ENCODE measurements at regions not wholly inside any gene's neighbourhood (a gene's known extent, or its start where the extent isn't known, plus 50 kb on each side); places are given as distances from the start of the nearest gene placed in this dataset.
"Not testable (repeated sequence)": the region's sequence is repeated elsewhere in the genome, so short reads cannot be mapped to it uniquely, and the experiment has no call there.

DNA sequence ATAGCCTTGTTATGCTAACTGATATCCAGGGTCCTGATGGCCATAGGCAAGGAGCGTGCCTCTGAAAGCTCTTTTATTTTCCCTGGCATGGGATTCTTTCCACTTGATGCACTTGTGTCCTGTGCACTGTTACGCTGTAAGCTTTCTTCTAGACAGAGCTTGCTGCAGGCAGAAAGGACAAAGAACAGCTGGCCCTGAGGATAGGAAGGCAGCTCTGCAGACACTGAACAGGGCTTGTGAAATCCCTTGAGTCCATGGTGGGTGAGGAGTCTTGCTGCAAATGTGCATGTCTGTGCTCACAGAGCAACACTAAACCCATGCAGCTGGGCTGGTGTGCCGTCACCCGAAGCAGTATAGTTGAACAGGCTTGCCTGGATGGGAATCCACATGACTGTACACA is 126.6 kb downstream of the AKAP11 start:
- no peak for DNase-seq

DNA sequence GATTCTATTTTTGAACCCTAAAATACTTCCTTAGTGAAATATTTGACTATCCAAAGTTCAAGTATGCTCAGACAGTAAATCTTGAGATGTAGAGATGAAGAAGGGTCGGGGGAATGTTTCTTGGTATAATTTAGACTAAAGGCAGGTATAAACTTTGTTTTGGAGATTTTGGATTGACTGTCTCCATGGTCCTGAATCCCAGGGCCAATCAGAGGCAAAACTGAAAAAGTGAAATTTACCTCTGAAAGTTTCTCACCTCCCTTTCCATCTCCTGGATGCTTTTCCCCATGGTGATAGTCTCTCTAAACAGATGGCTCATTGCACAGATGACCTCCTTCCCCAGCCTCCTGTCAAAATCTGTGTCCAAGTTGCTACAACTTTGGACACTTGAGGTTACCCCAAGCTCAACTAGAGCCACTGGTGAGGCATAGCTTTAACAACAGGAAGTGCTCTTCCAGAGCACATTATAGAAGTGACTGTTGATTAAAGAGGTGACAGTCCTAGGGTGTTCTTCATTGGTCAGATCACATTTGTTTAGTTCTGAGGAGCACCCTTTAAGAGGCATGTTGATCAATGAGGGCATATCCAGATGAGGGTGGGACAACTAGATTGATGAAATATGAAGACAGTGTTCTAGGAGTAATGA is 128.4 kb downstream of the AKAP11 start:
- DNase-seq: no peak

DNA sequence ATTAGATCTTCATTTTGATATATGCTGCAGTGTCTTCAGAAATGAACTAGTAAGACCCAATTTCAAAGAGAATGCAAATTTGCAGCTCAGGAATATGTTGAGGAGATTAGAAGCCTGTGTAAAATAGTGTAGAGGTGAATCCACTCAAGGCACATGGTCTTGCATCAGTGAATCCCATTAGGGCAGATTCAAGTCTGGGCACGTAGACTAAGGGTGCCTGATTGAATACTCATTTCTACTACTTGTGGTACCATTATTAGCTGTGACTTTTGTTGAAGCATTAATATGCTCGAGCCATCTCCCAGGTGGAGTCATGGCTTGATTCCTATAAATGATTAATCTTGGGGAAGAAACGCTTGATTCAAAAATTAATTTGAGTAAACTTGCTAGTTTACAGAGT is 129.4 kb downstream of the AKAP11 start:
- no peak for DNase-seq

DNA sequence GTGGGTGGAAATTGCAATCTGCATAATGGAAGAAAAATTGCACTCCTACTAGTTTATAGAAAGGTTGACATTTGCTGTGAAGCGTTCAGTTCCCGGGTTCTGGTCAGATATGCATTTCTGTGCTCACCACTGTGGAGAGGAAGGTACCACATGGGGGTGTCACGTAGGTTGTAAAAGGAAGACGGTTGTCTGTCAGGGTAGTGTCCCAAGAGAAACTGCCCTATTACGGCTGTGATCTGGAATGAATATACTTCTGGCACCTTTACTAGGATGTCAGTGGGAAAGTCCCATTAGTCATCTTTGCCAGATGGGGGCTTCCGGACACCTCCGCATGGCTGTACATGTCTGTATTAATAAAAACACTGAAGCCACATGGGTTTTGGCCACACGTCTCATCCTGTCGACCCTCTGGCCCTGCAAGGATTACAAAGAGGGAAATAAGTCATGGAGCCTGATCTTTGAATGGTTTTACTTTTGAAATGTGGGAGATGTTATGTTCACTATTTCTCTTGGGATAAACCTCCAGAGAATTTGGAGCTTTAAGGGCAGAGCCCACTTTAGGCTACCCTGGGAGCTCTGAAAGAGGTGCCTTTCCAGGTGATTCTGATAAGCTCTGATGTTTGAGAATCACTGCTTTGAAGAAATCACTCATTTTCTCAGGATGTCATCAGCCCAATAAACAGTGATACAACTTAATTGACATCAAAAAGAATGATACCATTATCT is 133.9 kb downstream of the AKAP11 start:
- DNase-seq: no peak

DNA sequence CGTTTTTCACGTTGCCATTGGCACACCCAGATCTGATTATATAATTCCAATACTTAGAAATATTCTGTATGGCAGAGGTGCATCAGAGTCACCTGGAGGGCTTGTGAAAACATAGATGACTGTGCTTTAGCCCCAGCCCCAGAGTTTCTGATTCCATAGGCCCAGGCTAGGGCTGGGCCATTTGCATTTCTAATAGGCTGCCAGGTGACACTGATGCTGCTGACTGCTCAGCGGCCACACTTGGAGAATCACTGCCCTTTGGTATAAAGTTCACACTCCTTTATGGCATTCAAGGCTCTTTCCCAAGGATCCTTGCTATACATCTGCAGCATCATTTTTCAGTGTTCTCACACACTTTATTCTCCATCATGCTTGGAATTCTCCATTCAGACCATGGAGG is 137.1 kb downstream of the AKAP11 start:
- DNase-seq: no peak

DNA sequence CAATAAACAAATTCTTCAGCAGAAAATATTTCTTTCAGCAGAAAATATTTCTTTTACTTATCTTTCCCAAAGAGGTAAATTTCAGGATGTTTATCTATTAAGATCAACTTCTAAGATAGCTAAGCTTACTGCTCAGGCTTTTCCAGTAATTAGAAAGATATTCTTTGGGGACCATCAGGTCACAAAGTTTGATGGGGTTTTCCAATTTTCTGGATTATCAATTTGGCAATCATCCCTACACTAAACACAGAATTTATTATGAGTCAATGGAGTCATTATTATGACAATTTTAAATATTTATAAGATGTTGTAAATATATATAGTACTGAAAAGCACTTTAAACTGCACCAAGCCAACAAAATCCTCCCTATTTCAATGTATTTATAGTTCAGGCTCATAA is 137.6 kb downstream of the AKAP11 start:
- DNase-seq: no peak

DNA sequence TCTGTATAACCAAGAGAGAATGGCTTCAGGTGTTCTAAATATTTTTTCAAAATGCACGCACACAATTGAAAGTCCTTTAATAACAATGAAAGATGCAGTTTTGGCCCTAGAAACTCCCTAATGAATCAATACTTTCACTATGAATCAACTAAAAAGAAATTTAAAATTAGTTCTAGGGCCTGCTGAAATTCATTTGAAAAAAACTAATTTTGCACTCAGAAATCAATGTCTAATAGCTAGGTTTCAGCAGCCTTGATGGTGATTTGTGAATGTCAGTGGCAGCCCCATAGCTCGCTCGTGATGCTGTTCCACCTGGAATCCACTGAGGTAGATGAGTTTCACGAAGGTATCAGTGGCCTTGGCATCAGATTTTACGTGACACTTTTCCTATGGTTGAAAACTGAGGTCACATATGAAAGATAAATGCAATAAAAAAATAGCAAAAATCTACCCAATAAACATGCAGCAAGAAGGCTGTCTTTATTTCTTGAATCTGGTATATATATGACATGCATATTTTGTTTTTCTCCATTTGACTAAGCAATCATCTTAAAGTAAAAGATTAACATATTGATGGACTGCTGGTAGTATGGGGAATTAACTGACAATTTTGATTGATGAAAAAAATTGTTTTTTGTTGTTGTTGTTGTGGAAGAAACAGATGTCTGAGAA is 141.0 kb downstream of the AKAP11 start:
- DNase-seq: no peak

DNA sequence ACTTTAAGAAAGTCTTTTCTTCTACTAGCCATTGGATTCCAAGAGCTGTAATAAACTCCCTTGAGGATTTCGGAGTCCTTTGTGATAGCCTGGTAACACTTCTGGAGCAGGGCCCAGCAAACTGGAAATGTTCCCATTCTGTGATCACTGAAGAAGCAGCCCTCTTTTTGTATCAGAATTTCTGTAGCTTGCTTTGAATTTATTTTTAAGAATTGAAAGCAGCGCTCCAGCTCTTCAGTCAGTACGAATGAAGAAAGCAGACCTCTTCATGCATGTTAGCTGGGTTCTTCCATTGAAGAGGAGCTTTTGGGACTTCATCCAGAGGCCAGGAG is 141.5 kb downstream of the AKAP11 start:
- peak in 1 of 14 donors; percentile 0 for DNase-seq

DNA sequence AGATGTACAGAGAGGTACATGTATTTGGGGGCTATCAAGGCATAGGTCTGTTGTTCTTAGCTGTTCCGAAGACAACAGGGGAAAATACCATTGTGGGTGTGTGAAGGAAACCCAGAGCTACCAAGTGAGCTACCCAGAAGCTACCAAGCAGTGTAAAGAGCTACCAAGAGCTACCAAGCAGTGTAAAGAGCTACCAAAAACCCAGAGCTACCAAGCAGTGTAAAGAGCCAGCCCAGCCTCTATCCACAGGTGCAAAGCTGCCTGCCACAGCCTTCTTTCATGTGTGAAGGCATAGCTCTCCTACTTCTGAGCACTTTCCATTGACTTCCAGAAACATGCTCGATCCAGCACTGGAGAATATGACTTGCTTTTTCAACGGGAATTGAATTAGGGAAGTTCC is 145.7 kb downstream of the AKAP11 start:
- DNase-seq: no peak

DNA sequence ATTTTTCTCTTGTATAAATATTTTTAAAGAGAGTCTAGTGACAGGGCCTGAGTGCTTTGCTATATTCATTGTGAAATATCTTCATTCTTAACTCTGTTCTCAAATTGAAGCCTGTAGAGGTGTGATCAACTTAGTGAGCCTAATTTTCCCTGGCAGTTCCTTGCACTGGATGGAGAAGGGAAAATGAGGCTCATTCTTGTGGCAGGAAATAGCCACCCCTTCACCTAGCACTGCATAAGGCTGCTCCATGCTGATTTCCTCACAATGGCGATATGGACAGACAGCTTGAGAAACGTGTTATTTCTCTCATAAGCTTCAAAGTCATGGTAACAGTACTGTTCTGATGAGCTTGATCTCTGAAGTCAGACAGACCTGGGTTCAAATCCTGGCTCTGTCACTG is 146.2 kb downstream of the AKAP11 start:
- no peak for DNase-seq

DNA sequence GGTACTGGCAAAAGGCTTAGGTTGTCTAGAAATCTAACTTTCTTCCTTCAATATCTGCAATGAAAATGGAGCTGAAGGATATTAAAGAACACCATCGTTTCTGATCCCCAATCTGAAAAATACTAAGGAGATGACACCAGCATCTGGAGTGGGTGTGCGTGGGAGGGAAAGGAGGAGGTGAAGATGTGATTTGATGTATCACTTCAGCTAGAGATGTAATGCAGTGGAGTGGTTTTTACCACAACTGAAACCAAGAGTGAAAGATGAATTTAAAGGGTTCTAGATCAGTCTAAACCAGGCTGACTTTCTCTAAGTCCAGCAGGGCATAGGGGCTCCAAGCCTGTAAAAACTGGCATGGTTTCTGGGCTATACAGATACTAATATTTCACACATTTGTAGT is 148.4 kb downstream of the AKAP11 start:
- no peak for DNase-seq

DNA sequence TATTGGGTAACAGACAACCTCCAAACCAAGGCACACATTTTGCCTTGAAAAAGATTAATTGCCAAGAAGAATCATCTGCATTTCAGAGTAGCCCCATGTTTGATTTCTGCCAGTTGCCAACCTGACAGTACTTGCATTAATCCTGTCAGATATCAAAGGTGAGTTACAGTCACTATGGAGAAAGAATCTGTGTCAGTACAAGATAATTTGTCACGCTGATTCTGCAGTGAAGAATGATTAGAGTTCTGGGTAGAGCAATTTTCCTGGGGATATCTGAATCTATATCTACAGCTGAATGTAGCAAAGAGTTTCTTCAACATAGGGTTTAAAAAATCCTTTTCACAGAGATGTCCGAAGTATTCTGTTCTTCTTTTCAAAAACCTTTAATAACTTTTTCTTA is 150.7 kb downstream of the AKAP11 start:
- DNase-seq: no peak

DNA sequence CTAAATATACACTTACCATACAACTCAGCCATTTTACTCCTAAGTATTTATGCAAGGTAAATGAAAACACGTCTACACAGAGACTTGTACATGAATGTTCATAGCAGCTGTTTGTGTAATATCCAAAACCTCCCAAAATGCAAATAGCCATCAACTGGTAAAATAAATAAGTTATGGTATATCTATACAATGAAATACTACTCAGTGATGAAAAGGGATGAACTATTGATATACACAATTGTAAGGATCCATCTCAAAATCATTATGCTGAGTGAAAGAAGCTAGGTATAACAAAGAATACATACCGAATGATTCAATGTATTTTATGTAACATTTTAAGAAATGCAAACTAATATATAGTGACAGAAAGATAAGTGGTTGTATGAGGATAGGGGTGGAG is 149.8 kb upstream of the TNFSF11 start:
- DNase-seq: no peak

DNA sequence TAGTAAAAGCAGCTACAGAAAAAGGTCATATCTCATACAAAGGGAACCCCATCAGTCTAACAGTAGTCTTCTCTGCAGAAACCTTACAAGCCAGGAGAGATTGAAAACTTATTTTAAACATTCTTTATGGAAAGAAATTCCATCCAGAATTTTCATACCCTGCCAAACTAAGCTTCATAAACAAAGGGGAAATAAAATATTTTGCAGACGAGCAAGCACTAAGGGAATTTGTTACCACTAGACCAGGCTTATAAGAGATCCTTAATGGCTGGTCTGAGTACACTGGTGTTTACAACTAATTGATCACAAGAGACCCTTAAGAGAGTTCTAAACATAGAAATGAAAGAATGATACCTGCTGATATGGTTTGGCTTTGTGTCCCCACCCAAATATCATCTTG is 128.6 kb upstream of the TNFSF11 start:
- DNase-seq: no peak

DNA sequence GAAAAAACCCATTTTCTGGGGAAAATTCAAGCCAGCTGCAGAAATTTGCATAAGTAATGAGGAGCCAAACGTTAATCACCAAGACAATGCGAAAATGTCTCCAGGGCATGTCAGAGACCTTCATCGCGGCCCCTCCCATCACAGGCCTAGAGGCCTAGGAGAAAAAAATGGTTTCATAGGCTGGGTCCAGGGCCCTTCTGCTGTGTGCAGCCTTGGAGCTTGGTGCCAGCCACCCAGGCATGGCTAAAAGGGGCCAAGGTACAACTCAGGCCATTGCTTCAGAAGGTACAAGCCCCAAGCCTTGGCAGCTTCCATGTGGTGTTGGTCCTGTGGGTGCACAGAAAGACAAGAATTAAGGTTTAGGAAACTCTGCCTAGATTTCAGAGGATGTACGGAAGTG is 127.4 kb upstream of the TNFSF11 start:
- not testable (repeated sequence) for DNase-seq

DNA sequence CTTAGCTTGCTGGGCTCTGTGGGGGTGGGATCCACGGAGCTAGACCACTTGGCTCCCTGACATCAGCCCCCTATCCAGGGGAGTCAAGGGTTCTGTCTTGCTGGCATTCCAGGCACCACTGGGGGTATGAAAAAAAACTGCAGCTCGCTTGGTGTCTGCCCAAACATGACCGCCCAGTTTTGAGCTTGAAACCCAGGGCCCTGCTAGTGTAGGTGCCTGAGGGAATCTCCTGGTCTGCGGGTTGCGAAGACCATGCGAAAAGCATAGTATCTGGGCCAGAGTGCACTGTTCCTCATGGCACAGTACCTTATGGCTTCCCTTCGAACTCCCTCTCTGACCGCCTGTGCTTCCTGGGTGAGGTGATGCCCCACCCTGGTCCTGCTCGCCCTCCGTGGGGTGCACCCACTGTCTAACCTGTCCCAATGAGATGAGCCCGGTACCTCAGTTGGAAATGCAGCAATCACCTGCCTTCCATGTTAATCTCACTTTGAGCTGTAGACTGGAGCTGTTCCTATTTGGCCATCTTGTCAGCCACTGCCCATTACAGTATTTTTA is 120.8 kb upstream of the TNFSF11 start:
- DNase-seq: no peak

DNA sequence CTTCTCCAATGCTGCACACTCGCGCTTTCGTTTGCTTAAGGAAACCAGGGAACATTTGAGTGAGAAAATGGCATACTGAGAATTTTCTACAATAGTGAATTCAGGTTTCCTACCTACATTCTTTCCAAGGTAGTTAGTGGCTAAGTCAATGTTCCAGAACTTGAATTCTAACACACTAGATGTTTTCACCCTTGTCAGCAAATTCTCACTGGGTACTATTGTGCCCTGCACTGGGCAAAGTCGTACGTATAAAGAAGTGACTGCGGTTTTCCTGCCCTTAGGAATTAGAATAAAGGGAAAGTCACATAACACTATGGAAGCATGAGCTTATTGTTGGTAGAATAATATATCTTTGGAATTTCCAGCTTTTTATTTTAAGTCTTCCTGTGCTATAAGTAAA is 119.2 kb upstream of the TNFSF11 start:
- DNase-seq: no peak

DNA sequence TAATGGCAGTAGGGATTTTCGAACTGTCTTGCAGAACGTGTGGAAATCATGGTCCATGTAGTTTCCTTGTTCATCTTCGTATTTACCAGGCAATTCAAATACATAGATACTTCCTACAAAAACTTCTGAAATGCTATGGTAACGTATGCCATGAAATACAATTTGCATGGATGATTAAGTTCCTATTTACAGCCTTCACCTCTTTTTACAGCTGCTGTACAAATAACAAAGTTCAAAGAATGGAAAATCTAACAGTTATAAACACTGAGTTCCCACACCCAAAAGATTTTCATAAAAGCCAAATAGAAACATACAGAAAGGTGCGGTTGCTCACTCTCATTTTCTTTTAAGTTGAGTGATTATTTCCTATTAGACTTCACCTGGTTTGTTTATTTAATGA is 115.8 kb upstream of the TNFSF11 start:
- no peak for DNase-seq

DNA sequence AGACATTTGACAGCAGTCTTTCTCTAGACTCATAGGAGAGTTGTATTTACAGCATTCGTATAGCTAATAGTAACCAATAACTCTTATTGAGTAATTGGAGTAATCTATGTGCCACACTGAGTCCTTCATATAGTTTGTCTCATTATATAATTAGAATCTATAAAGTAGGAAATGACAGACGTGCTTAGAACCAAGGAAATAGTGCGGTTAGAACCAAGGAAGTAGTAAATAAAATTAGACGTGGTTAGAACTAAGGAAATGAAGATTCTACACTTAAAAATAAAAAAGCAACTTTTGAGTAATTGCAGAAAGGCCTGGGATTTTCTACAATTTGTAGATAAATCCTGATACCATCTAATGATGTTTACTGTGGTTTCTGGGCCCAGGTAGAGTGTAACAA is 107.8 kb upstream of the TNFSF11 start:
- DNase-seq: no peak

DNA sequence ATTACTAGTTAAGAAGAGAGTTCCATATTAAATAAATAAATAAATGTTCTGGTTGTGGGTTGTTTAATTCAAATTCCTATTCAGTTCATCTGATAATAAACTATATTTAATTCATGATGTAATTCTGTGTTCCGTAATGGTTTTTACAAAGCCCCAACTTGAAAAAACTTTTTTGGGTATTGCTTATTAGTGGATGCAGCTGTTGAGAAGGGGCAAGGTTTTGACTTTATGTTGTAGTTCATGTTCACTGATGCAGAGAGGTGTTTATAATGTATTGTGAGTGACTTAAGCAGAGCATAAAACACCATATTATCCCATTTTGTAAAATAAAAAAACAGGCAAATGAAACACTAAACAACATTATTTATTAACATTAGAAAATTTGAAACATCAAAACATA is 107.3 kb upstream of the TNFSF11 start:
- DNase-seq: no peak

DNA sequence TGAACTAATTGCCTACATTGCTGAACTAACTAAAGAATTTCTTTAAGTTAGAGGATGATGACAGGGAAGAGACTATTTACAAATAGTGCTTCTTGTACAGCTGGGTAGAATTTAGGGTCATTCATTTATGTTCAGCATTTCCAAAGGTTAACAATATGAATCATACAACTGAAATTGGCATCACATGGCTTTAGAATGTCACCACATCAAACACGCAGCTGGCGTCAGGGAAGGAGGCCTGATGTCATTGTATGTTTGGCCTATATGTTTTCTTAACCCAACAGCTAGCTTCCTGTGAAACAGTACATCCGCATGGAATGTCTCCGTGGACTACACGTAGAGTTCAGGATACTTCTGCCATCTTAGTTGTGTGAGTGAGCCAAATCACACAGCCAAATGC is 99.0 kb upstream of the TNFSF11 start:
- DNase-seq: no peak

DNA sequence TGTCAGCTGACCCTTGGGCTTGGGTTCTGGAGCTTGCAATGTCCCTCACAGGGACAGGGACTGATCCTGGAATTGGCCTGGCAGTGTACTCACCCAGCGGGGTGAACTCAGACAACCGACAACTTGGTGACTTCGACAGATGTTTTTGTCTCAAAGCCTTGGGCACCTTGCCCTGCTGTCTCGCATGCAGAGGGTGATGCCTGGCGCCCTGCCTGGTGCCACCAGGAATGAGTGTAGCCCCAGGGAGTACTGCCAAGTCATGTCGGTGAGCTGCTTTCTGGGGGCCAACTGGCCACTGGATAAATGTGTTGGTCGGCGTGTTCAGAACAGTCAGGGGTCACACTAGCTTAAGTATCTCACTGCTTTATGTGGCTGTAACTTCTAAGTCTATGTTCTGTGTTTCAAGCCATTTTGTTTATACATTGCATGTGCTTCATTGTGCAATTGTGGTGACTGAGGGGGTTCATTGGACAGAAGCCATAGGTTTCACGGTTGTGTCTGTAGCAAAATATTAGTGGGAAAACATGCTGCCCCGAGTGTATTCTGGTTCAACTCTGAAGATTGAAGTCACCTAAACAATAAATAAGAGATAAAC is 96.3 kb upstream of the TNFSF11 start:
- peak in 4 of 14 donors; percentile 2 to 50 (median 24) for DNase-seq

DNA sequence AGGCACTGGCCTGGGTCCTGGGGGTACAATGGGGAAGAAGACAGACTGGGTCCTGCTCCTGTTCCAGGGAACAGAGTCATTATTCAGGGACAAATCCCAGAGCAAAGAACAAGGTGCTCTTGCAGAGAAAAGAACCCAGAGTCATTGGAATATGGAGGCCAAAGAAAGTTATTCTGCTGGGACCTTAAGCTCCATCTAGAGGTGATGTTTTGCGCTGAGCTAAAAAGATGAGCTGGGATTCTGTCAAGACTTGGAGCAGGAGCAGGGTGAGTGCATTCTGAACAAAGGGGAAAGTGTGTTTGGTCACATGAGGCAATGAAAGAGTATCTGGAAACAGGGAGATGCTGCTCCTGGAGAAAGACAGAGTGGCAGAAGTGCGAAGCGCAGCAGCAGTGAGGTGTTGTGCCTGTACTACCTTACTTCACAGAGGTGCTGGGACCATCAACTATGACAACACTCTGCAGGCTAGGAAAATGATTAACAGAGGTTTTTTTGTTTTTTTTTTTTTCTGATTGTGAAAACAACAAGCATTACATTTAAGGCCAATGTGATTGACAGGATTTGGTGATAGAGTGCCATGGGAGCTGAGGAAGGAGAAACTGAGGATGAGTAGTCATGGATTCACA is 95.3 kb upstream of the TNFSF11 start:
- DNase-seq: no peak

All from C1 segment of cervical spinal cord (tissue), 14 donors.